Thyroid gland (tissue), 4 donors: ENCODE measurements at regions not wholly inside any gene's neighbourhood (a gene's known extent, or its start where the extent isn't known, plus 50 kb on each side); places are given as distances from the start of the nearest gene placed in this dataset.

Source experiments
- DNase-seq, 2 donors: peaks; one replicate each; pipeline ENCODE4 v3.0.0-alpha.2; 2019
- H3K27ac ChIP-seq, 3 donors: fragments of 200-600 bp; sonication (generic); 1 replicate in 2 of 3; 2 replicates in 1 of 3; pipeline ENCODE4 v1.5.1; 2016 to 2019; ENCODE audit warnings: mild to moderate bottlenecking in 1 of 3, moderate library complexity in 1 of 3
- H3K27me3 ChIP-seq: fragments of 200-600 bp; sonication (generic); one replicate; pipeline ENCODE4 v1.5.1; 2019
- H3K36me3 ChIP-seq, 2 donors: fragments of 200-600 bp; sonication (generic); one replicate each; pipeline ENCODE4 v1.5.1; 2016 to 2019
- H3K4me1 ChIP-seq, 2 donors: fragments of 200-600 bp; sonication (generic); one replicate each; pipeline ENCODE4 v1.5.1; 2017 to 2019
- H3K4me3 ChIP-seq, 3 donors: fragments of 200-600 bp; sonication (generic); replicated peaks in 1 of 3; 1 replicate in 2 of 3; 2 replicates in 1 of 3; pipeline ENCODE4 v1.5.1; 2016; ENCODE audit warnings: mild to moderate bottlenecking in 1 of 3
- H3K9me3 ChIP-seq: fragments of 200-600 bp; sonication (generic); one replicate; pipeline ENCODE4 v1.5.1; 2017
- CTCF ChIP-seq, 6 experiments: fragments of 200-600 bp in 3 of 6; fragments of 450-650 bp in 3 of 6; sonication (generic) in 3 of 6; IDR thresholded peaks; one replicate each; pipeline ENCODE4 v1.5.1; 2016 to 2019; ENCODE audit warnings: antibody characterized with exemption in 6 of 6, mild to moderate bottlenecking in 2 of 6, inconsistent platforms in 1 of 6, moderate library complexity in 1 of 6
- POLR2A ChIP-seq, 2 donors: fragments of 450-650 bp; IDR thresholded peaks; one replicate each; pipeline ENCODE4 v1.6.1; 2017; ENCODE audit warnings: antibody characterized with exemption in 2 of 2, mild to moderate bottlenecking in 2 of 2, moderate library complexity in 1 of 2
- WGBS, 2 donors: methylation state at CpG; one replicate each; pipeline ENCODE4 v1.1.5; 2017; 5-methylcytosine and 5-hydroxymethylcytosine counted together
- intact Hi-C: fragments of 100-400 bp; cut with DNase I; formaldehyde crosslinking; loops from one replicate; pipeline ENCODE4 v1.15.1; 2023

- DNase-seq: peak in 1 of 2 donors; percentile 13
- no peaks in the 10 kb centered on the region for H3K36me3 ChIP-seq
- H3K27me3 ChIP-seq: no peaks in the 10 kb centered on the region
- H3K27ac ChIP-seq: no peak overlapping the region
- 20 to 35% methylated on average over 6 of the region's 6 CpGs for WGBS, 2 donors
- no peak for TF ChIP-seq CTCF (IDR thresholded peaks at IDR 0.05)
- TF ChIP-seq POLR2A (IDR thresholded peaks at IDR 0.05): no peak
- H3K9me3 ChIP-seq: no peaks in the 10 kb centered on the region
- H3K4me1 ChIP-seq: peaks cover 0 to 6% of the 10 kb centered on the region in 2 donors
- intact Hi-C loops: no loop called here
- H3K4me3 ChIP-seq: no peak overlapping the region
Observed at GRCh38 chr16:5642436-5642835, 544.8 kb upstream of the EEF2KMT start.

DNA sequence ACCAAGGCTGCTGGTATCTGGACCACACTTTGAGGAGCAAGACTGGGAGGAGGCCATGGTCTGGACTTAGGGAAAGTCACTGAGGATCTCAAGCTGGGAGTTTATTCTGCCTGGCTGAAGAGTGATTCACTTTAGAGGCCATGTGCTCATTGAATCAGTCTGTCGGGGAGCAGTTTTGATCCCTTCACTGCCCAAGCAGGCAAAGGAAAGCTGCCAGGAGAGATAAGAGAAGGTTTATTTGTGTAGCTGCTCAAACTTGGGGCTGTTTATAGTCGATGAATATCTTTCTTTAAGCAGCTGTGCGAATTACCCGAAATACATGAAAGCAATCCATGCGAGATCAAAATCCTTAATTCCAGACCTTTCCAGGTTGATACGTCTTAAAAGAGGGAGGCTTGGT is 544.4 kb upstream of the EEF2KMT start:
- Histone ChIP-seq H3K36me3 (no peaks in the 10 kb centered on the region), H3K27ac (no peak overlapping the region), H3K27me3 (no peaks in the 10 kb centered on the region), H3K9me3 (no peaks in the 10 kb centered on the region), H3K4me3 (no peak overlapping the region), H3K4me1 (peaks cover 0 to 6% of the 10 kb centered on the region in 2 donors)
- TF ChIP-seq CTCF (IDR thresholded peaks at IDR 0.05): no peak
- no peak for TF ChIP-seq POLR2A (IDR thresholded peaks at IDR 0.05)
- intact Hi-C loops: no loop called here
- peak; percentile 10 to 11 for DNase-seq
- WGBS, 2 donors: 17 to 39% methylated on average over 6 of the region's 6 CpGs

DNA sequence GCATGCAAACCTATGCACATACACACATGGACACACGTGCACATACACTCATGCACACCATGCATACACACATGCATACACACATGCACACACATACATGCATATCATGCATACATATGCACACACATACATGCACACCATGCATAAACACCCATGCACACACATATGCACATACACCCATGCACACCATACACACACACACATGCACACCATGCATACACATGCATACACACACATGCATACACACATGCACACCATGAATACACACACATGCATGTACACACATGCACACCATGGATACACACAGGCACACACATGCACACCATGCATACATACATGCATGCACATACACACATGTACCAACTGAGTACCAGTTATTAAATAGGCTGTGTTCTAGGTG is 543.3 kb upstream of the EEF2KMT start:
- intact Hi-C loops: no loop called here
- Histone ChIP-seq H3K36me3 (no peaks in the 10 kb centered on the region), H3K27ac (no peak overlapping the region), H3K27me3 (no peaks in the 10 kb centered on the region), H3K4me3 (no peak overlapping the region), H3K9me3 (no peaks in the 10 kb centered on the region), H3K4me1 (peaks cover 0 to 6% of the 10 kb centered on the region in 2 donors)
- no peak for DNase-seq
- TF ChIP-seq CTCF (IDR thresholded peaks at IDR 0.05): no peak
- TF ChIP-seq POLR2A (IDR thresholded peaks at IDR 0.05): no peak
- 100% methylated on average over 1 of the region's 1 CpG for WGBS, 2 donors

GRCh38 chr16:5639531-5639930 is 541.9 kb upstream of the EEF2KMT start:
- Histone ChIP-seq H3K36me3 (no peaks in the 10 kb centered on the region), H3K4me1 (peaks cover 0 to 6% of the 10 kb centered on the region in 2 donors), H3K27ac (no peak overlapping the region), H3K9me3 (no peaks in the 10 kb centered on the region), H3K4me3 (no peak overlapping the region), H3K27me3 (no peaks in the 10 kb centered on the region)
- TF ChIP-seq POLR2A (IDR thresholded peaks at IDR 0.05): no peak
- intact Hi-C loops: no loop called here
- no peak for DNase-seq
- 18 to 55% methylated on average over 3 of the region's 3 CpGs for WGBS, 2 donors

- no peak overlapping the region for H3K4me3 ChIP-seq
- WGBS, 2 donors: 79 to 84% methylated on average over 2 of the region's 2 CpGs
- H3K27me3 ChIP-seq: no peaks in the 10 kb centered on the region
- intact Hi-C loops: no loop called here
- no peaks in the 10 kb centered on the region for H3K36me3 ChIP-seq
- TF ChIP-seq CTCF (IDR thresholded peaks at IDR 0.05) (no peak), POLR2A (IDR thresholded peaks at IDR 0.05) (no peak)
- no peak for DNase-seq
- H3K4me1 ChIP-seq: no peaks in the 10 kb centered on the region
- H3K27ac ChIP-seq: no peak overlapping the region
- H3K9me3 ChIP-seq: no peaks in the 10 kb centered on the region
Observed at GRCh38 chr16:5635331-5635730, 537.7 kb upstream of the EEF2KMT start.

- intact Hi-C loops: no loop called here
- H3K4me3 ChIP-seq: no peak overlapping the region
- H3K36me3 ChIP-seq: no peaks in the 10 kb centered on the region
- no peak for DNase-seq
- no peaks in the 10 kb centered on the region for H3K4me1 ChIP-seq
- 72 to 74% methylated on average over 2 of the region's 2 CpGs for WGBS, 2 donors
- H3K27me3 ChIP-seq: no peaks in the 10 kb centered on the region
- TF ChIP-seq POLR2A (IDR thresholded peaks at IDR 0.05) (no peak), CTCF (IDR thresholded peaks at IDR 0.05) (no peak)
- H3K27ac ChIP-seq: no peak overlapping the region
- H3K9me3 ChIP-seq: no peaks in the 10 kb centered on the region
Observed at GRCh38 chr16:5634666-5635180, 537.1 kb upstream of the EEF2KMT start.
